Fibroblast of the conjunctiva (primary cell): ENCODE measurements at regions not wholly inside any gene's neighbourhood (a gene's known extent, or its start where the extent isn't known, plus 50 kb on each side); places are given as distances from the start of the nearest gene placed in this dataset.

Source experiments
- DNase-seq: peaks from one replicate; pipeline ENCODE4 v3.0.0-alpha.2; 2010; ENCODE audit warnings: low read depth

GRCh38 chr7:80288175-80289122 is 153.8 kb downstream of the GNAI1 start:
- DNase-seq: no peak

- DNase-seq: no peak
Measured at GRCh38 chr7:80287400-80288174, 153.0 kb downstream of the GNAI1 start.

GRCh38 chr7:80286611-80287010 is 152.0 kb downstream of the GNAI1 start:
- DNase-seq: no peak

- peak; percentile 21 for DNase-seq
Measured at GRCh38 chr7:80284855-80285254, 150.2 kb downstream of the GNAI1 start.

GRCh38 chr7:80279760-80280159 is 145.1 kb downstream of the GNAI1 start:
- DNase-seq: no peak

GRCh38 chr7:80278737-80279136 is 144.1 kb downstream of the GNAI1 start:
- DNase-seq: no peak

GRCh38 chr7:80277434-80278427 is 143.1 kb downstream of the GNAI1 start:
- DNase-seq: no peak
